ENCODE measurements at regions not wholly inside any gene's neighbourhood (a gene's known extent, or its start where the extent isn't known, plus 50 kb on each side); places are given as distances from the start of the nearest gene placed in this dataset.

DNA sequence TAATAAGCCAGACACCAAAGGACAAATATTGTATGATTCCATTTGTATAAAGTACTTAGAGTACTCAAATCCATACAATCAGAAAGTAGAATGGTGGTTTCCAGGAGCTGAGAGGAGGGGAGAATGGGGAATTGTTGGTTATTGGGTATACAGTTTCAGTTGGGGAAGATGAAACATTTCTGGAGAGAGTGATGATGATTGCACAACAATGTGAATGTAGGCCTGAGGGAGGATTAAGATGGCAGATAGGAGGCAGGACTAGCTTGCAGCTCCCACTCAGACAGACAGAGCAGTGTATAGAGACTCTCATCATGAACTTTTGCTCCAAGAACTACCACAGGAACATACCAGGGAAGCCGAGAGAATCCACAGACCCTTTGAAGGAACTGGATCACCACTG is 75.7 kb upstream of the PAK3 start:
- H3K27ac ChIP-seq: no peak overlapping the region
- intact Hi-C loops (cut with DNase I; ENCODE audit: low total_unique reads): no loop called here
- no peaks in the 10 kb centered on the region for H3K36me3 ChIP-seq
- peaks cover 0 to 18% of the 10 kb centered on the region in 2 donors for H3K9me3 ChIP-seq
- TF ChIP-seq POLR2A (IDR thresholded peaks at IDR 0.05) (no peak), POLR2AphosphoS5 (IDR thresholded peaks at IDR 0.05) (no peak)
- TF ChIP-seq, protein P1, sequence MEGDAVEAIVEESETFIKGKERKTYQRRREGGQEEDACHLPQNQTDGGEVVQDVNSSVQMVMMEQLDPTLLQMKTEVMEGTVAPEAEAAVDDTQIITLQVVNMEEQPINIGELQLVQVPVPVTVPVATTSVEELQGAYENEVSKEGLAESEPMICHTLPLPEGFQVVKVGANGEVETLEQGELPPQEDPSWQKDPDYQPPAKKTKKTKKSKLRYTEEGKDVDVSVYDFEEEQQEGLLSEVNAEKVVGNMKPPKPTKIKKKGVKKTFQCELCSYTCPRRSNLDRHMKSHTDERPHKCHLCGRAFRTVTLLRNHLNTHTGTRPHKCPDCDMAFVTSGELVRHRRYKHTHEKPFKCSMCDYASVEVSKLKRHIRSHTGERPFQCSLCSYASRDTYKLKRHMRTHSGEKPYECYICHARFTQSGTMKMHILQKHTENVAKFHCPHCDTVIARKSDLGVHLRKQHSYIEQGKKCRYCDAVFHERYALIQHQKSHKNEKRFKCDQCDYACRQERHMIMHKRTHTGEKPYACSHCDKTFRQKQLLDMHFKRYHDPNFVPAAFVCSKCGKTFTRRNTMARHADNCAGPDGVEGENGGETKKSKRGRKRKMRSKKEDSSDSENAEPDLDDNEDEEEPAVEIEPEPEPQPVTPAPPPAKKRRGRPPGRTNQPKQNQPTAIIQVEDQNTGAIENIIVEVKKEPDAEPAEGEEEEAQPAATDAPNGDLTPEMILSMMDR (IDR thresholded peaks at IDR 0.05): no peak
- H3K27me3 ChIP-seq: peaks cover 0 to 33% of the 10 kb centered on the region in 2 donors
- DNase-seq (ENCODE audit: low spot score in 2 of 2): no peak
- H3K4me3 ChIP-seq: no peak overlapping the region
- no peaks in the 10 kb centered on the region for H3K4me1 ChIP-seq

DNA sequence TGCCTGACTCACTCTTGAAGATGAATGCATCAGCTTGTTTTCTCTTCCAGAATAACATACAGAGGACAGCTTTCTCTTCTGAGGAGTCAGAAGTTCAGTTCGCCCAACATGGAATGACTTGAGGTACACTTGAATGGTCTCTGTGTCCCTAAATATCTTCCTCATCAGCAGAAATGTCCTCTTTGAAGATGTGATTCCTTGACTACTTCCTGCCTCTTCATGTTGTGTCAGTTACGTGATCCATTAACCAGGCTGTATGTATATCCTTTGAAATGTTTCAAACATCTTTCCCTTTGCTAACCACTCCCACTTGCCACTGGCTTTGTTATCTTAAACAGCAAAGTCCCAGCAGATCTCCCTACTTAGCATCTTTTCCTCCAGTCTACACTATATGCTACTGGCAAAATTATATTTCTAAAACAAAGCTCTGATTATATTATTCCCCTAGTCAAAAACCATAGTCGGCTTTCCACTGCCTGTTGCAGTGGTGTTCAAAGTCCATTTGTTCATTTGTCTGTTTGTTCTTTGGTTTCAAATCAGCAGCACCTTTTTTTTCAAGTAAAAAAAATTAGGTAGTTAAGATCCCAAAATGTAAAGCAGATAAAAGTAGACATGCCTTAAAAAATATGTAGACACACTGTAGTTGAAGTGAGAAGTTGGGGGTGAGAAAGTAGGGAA is 82.1 kb upstream of the PAK3 start:
- TF ChIP-seq POLR2AphosphoS5 (IDR thresholded peaks at IDR 0.05) (no peak), POLR2A (IDR thresholded peaks at IDR 0.05) (no peak)
- TF ChIP-seq, protein P1 (IDR thresholded peaks at IDR 0.05): no peak
- peaks cover 0 to 53% of the 10 kb centered on the region in 2 donors for H3K27me3 ChIP-seq
- no peaks in the 10 kb centered on the region for H3K9me3 ChIP-seq
- no peaks in the 10 kb centered on the region for H3K36me3 ChIP-seq
- no peak overlapping the region for H3K4me3 ChIP-seq
- intact Hi-C loops (cut with DNase I; ENCODE audit: low total_unique reads): no loop called here
- DNase-seq (ENCODE audit: low spot score in 2 of 2): no peak
- no peaks in the 10 kb centered on the region for H3K4me1 ChIP-seq
- no peak overlapping the region for H3K27ac ChIP-seq

DNA sequence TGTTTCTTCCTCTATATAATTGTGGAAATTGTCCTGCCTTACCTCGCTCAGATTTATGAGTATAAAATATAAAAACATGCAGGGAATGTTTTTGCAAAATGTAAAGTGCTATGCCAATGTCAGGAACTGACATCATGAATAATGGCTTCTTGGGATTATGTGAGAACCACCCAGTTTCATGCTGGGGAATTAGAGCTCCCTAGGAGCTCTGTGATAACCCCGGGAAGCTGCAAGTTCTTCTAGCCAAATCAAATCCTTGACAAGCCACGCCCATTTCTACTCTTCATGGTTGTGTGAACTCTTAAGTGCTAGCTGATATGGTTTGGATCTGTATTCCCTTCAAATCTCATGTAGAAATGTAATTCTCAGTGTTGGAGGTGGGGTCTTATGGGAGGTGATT is 85.9 kb upstream of the PAK3 start:
- intact Hi-C loops (cut with DNase I; ENCODE audit: low total_unique reads): no loop called here
- Histone ChIP-seq H3K4me1 (no peaks in the 10 kb centered on the region), H3K36me3 (no peaks in the 10 kb centered on the region), H3K27me3 (peaks cover 0 to 55% of the 10 kb centered on the region in 2 donors), H3K9me3 (no peaks in the 10 kb centered on the region), H3K27ac (no peak overlapping the region), H3K4me3 (no peak overlapping the region)
- no peak for DNase-seq (ENCODE audit: low spot score in 2 of 2)
- TF ChIP-seq POLR2A (IDR thresholded peaks at IDR 0.05) (no peak), POLR2AphosphoS5 (IDR thresholded peaks at IDR 0.05) (no peak)
- TF ChIP-seq, protein P1 (IDR thresholded peaks at IDR 0.05): no peak

DNA sequence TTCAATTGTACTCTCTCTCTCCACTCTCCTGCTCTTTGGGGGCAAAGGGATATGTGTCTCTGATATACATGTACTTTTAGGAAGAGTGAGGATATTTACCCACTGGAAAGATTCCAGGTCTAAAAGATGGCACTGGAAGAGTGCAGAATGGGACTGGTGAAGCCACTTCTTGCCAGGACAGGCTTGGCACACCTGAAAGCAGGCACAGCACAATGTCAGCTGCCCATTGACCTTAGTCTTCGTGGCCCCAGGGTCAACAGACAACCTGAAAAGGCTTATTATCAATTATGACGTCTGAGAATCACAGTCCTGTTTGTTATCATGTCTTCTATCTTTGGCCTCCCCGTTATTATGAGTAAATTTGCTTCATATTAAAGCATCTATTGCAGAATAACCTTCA is 86.7 kb upstream of the PAK3 start:
- TF ChIP-seq POLR2A (IDR thresholded peaks at IDR 0.05): no peak
- TF ChIP-seq POLR2AphosphoS5 (IDR thresholded peaks at IDR 0.05): no peak
- peaks cover 0 to 51% of the 10 kb centered on the region in 2 donors for H3K27me3 ChIP-seq
- intact Hi-C loops (cut with DNase I; ENCODE audit: low total_unique reads): no loop called here
- no peaks in the 10 kb centered on the region for H3K4me1 ChIP-seq
- H3K36me3 ChIP-seq: no peaks in the 10 kb centered on the region
- no peak overlapping the region for H3K4me3 ChIP-seq
- DNase-seq (ENCODE audit: low spot score in 2 of 2): no peak
- no peaks in the 10 kb centered on the region for H3K9me3 ChIP-seq
- H3K27ac ChIP-seq: no peak overlapping the region

DNA sequence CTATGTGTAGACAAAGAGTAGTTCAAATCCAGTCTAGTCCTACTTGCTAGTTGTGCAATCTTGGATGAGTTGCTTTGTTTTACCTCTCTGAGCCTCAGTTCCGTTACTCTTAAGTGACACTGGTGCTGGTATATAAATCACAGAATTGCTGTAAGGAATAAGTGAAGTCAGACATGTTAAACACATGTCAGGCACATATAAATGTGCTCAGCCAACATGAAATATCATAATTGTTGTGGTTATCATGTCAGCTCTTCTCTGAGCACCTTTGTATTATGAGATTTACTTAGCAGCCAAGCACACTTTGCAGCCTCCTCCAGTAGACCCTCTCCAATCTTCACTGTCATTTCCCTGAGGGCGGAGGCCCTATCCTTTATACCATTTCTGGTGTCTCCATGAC is 87.9 kb upstream of the PAK3 start:
- H3K4me1 ChIP-seq: no peaks in the 10 kb centered on the region
- H3K27me3 ChIP-seq: peaks cover 0 to 54% of the 10 kb centered on the region in 2 donors
- no peaks in the 10 kb centered on the region for H3K36me3 ChIP-seq
- DNase-seq (ENCODE audit: low spot score in 2 of 2): no peak
- H3K4me3 ChIP-seq: no peak overlapping the region
- H3K27ac ChIP-seq: no peak overlapping the region
- TF ChIP-seq POLR2AphosphoS5 (IDR thresholded peaks at IDR 0.05) (no peak), POLR2A (IDR thresholded peaks at IDR 0.05) (no peak)
- TF ChIP-seq, protein P1 (IDR thresholded peaks at IDR 0.05): no peak
- no peaks in the 10 kb centered on the region for H3K9me3 ChIP-seq
- intact Hi-C loops (cut with DNase I; ENCODE audit: low total_unique reads): no loop called here
